ENCODE measurements at regions not wholly inside any gene's neighbourhood (a gene's known extent, or its start where the extent isn't known, plus 50 kb on each side); places are given as distances from the start of the nearest gene placed in this dataset.
A peak's percentile ranks its signal among the peaks of the same experiment; 100 is the strongest.

- Histone ChIP-seq H2AFZ (ENCODE audit: low read length) (no peak overlapping the region), H3K9me2 (ENCODE audit: insufficient read depth, low read length) (no peaks in the 10 kb centered on the region), H3K4me3 (ENCODE audit: low read depth, low read length, poor library complexity, severe bottlenecking) (peak overlapping the region; percentile 96), H3K9me3 (ENCODE audit: low read length) (no peaks in the 10 kb centered on the region), H3K27ac (ENCODE audit: low read depth, low read length, poor library complexity, severe bottlenecking) (peak overlapping the region; percentile 87), H3K4me1 (ENCODE audit: insufficient read depth, low read length, poor library complexity, severe bottlenecking) (peaks cover 40% of the 10 kb centered on the region), H3K79me2 (ENCODE audit: insufficient read depth, low read depth, low read length) (peaks cover 69% of the 10 kb centered on the region), H4K20me1 (ENCODE audit: insufficient read depth, low read length) (no peaks in the 10 kb centered on the region), H3K4me2 (ENCODE audit: low read length) (peak overlapping the region; percentile 89), H3K36me3 (ENCODE audit: insufficient read depth, low read length) (peaks cover 55% of the 10 kb centered on the region)
- TF ChIP-seq, protein P1, sequence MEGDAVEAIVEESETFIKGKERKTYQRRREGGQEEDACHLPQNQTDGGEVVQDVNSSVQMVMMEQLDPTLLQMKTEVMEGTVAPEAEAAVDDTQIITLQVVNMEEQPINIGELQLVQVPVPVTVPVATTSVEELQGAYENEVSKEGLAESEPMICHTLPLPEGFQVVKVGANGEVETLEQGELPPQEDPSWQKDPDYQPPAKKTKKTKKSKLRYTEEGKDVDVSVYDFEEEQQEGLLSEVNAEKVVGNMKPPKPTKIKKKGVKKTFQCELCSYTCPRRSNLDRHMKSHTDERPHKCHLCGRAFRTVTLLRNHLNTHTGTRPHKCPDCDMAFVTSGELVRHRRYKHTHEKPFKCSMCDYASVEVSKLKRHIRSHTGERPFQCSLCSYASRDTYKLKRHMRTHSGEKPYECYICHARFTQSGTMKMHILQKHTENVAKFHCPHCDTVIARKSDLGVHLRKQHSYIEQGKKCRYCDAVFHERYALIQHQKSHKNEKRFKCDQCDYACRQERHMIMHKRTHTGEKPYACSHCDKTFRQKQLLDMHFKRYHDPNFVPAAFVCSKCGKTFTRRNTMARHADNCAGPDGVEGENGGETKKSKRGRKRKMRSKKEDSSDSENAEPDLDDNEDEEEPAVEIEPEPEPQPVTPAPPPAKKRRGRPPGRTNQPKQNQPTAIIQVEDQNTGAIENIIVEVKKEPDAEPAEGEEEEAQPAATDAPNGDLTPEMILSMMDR (conservative IDR thresholded peaks at IDR 0.05; ENCODE audit: low read length) = no peak
- TF ChIP-seq EZH2phosphoT487 (IDR thresholded peaks at IDR 0.05; ENCODE audit: borderline replicate concordance, low read depth, low read length) = no peak
- no TSS peak for BruUV-seq (replicated peaks)
- intact Hi-C loops (cut with micrococcal nuclease; ENCODE audit: unreplicated experiment) = no loop called here
- peak; percentile 49 for DNase-seq (ENCODE audit: low spot score)
- POLR2A ChIA-PET = interaction anchor here (4.3 kb wide), 1 partner anchor 40 kb away, joined by 63 read pairs; a partner anchor contains a TSS
- CTCF ChIA-PET (ENCODE audit: unreplicated experiment) = no interaction called here
These were observed 53.3 kb upstream of the BOLA1 start for GRCh38 chr1:149846042-149846441.

- Histone ChIP-seq H3K4me2 (ENCODE audit: low read length) (peak overlapping the region; percentile 89), H4K20me1 (ENCODE audit: insufficient read depth, low read length) (no peaks in the 10 kb centered on the region), H3K9me2 (ENCODE audit: insufficient read depth, low read length) (no peaks in the 10 kb centered on the region), H3K4me1 (ENCODE audit: insufficient read depth, low read length, poor library complexity, severe bottlenecking) (peaks cover 40% of the 10 kb centered on the region), H2AFZ (ENCODE audit: low read length) (no peak overlapping the region), H3K9me3 (ENCODE audit: low read length) (no peaks in the 10 kb centered on the region), H3K36me3 (ENCODE audit: insufficient read depth, low read length) (peaks cover 55% of the 10 kb centered on the region), H3K27ac (ENCODE audit: low read depth, low read length, poor library complexity, severe bottlenecking) (peak overlapping the region; percentile 87), H3K4me3 (ENCODE audit: low read depth, low read length, poor library complexity, severe bottlenecking) (peak overlapping the region; percentile 96), H3K79me2 (ENCODE audit: insufficient read depth, low read depth, low read length) (peaks cover 69% of the 10 kb centered on the region)
- CTCF ChIA-PET (ENCODE audit: unreplicated experiment) = no interaction called here
- intact Hi-C loops (cut with micrococcal nuclease; ENCODE audit: unreplicated experiment) = no loop called here
- POLR2A ChIA-PET = interaction anchor here (4.3 kb wide), 1 partner anchor 39 kb away, joined by 63 read pairs; a partner anchor contains a TSS
- TF ChIP-seq, protein P1 (conservative IDR thresholded peaks at IDR 0.05; ENCODE audit: low read length) = no peak
- no peak for TF ChIP-seq EZH2phosphoT487 (IDR thresholded peaks at IDR 0.05; ENCODE audit: borderline replicate concordance, low read depth, low read length)
- no TSS peak for BruUV-seq (replicated peaks)
- peak; percentile 16 for DNase-seq (ENCODE audit: low spot score)
These were observed 52.5 kb upstream of the BOLA1 start for GRCh38 chr1:149846593-149847466.
